HG03457 (cell line): ENCODE measurements at regions not wholly inside any gene's neighbourhood (a gene's known extent, or its start where the extent isn't known, plus 50 kb on each side); places are given as distances from the start of the nearest gene placed in this dataset.
"Not testable (repeated sequence)": the region's sequence is repeated elsewhere in the genome, so short reads cannot be mapped to it uniquely, and the experiment has no call there.

Experiments
- ATAC-seq: cut with Tn5 transposase; IDR thresholded peaks from one replicate; pipeline ENCODE4 v1.9.1; 2021; ENCODE audit warnings: moderate number of reproducible peaks; ENCODE audit not compliant: unreplicated experiment

DNA sequence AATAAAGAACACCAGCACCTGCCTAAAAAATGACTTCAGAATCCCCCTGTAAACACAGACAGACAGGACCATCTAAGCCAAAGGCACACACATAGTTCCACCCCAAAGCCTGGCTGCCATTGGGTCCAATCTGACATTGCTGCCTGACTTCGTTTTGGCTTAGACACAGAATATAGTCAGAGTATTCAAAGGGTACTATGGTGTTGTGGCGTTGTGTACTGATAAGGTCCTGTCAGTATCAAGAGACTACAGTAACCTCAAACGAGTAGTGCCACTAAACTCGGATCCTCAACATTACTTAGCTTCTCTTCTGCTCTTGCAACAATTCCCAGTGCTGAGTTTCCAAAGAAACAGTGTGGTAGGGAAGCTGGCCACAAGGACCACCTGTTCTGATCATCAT lies 169.3 kb upstream of the NR5A2 start:
- no peak for ATAC-seq

DNA sequence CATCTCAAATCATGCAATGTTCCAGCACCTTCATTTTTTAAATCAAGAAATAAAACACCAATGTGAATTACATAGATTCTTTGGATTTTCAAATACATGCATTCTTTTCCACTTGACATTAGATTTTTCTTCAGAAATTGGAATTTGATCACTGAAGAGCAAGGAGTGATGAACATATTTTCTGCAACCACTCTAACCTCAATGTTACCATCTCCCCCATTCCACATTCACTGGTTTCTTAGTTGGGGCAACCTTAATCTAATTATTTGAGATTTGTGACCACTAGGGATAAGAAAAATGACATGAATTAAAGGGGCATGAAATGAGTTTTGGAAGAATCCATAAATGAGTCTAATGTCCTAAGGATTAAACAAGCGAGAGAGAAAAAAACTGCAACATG lies 168.7 kb upstream of the NR5A2 start:
- ATAC-seq, result no peak

DNA sequence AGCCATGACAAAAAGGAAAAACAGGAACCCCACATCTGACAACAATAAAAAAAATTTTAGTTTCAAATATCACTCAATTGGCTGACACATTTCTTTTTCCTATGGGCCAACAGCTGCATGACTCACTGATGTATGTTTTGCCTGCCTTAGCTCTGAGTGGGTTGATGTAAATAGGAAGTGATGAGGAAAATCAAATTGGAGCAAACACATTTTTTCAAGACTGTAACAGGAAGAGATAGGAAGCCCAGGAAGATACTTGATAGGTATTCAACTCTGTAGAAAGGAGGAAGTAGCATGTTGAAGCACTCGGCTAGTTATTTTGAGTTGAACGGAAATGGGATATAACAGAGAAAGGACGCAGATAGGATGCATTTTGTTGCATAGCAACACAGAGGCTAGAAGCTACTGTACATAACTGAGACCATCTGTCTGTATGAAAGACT lies 168.0 kb upstream of the NR5A2 start:
- no peak for ATAC-seq

DNA sequence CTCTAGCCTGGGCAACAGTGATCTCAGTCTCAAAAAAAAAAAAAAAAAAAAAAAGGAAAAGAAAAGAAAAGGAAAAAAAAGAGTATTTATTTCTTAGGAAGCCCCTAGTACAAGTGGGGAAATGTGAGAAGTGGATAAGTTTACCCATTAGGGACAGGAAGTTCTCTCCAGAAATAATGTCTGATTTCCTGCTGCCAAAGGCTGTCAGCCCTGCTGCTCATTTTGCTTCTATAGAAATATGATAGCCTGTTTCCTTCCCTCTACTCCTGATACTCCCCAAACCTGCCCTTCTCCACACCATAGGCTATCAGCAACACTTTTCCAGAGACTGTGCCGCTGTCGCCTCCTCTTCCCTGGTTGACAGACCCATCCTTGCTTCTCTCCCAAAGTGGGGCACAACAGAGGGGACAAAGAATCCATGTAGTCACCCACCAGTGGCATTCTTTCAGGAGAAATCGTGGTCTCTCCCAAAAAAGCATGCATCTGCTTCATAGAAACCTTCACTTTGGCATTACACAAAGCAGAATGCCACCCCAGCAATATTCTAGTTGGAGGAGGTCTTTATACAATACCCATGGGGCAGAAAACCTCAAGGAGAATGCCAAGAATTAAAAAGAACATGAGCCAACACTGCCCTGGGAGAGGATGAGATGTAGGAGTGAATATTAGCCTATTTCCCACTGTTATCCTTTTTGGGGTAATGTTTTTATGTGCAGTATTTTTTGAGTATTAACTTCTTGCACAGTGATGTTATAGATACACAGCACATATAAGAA lies 166.3 kb upstream of the NR5A2 start:
- ATAC-seq, result no peak

DNA sequence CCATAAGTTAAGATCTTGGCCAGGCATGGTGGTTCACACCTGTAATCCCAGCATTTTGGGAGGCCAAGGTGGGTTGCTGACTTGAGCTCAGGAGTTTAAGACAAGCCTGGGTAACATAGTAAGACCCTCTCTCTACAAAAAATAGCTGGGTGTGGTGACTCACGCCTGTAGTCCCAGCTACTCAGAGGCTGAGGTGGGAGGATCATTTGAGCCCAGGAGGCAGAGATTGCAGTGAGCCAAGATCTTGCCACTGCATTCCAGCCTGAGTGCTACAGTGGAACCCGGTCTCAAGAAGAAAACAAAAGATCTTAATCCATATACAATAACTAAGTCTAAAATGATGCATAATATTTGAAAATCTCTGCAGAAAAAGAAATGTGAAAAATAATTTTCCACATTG lies 165.5 kb upstream of the NR5A2 start:
- no peak for ATAC-seq

DNA sequence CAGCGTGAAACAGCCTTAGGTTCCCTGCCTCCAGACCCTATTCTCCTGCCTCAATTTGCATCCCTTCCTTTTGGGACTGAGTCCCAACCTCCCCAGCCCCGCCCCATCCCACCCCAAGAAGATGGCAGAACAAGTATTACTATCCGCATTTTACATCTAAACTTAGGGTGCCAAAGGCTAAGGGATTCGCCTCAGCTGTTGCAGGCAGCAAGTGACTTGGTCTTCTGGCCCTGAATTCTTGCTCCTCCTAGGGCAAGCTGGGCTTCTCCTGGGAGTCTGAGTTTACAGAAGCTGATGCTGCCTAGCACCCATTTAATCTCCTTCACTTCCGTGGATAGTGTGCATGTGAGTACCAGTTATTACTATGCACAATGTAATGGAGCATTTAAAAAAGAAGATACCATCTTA lies 161.3 kb upstream of the NR5A2 start:
- no peak for ATAC-seq

DNA sequence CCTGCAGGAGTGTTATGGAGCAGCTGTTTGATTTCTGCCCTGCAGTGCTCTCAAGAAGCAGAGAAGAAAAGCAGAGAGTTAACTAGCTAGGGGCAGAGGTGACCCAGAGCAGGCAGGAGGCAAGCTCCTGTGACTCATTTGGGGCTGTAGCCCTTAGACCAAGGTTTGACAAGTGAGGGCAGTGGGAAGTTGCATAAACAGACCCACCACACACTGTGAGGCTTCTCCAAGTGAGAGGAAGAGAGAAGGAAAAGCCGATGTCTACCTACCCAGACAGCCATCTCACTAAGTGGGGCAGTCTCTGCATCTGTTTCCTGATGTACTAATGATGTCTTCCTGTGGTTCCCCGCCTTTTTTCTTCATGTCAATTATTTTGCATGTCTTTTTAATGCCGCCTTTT lies 159.9 kb upstream of the NR5A2 start:
- ATAC-seq, result no peak

DNA sequence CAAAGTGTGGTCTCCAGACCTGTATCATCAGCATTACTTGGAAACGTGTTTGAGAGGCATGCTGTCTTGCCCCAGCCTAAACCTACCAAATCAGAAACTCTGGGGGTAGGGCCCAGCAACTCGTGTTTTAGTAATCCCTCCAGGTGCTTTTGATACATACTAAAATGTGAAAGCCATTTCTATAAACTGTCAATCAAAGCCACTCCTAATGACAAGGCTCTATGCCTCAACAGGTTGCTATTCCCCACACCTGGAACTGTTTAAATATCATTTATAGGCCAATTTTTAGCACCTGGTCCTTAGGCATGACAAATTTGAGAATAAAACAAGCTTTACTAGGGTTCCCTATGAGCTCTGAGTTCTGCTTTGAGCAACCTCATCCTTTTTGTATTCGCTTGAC lies 158.7 kb upstream of the NR5A2 start:
- no peak for ATAC-seq

DNA sequence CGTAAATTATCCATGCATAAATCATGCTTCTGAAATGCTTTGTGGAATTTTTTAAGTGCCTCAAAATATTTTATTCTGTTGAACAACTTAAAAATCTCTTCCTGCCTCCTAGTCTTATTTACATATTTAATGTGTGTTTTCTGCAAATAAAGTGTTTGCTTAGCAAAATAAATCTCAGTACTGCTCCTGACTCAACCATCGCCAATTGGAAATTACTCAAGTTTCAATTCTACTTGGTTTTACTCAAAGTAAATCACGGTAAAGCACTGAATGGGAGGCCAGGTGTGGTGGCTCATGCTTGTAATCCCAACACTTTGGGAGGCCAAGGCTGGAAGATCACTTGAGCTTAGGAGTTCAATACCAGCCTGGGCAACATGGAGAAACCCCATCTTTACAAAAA lies 152.2 kb upstream of the NR5A2 start:
- ATAC-seq, result no peak

DNA sequence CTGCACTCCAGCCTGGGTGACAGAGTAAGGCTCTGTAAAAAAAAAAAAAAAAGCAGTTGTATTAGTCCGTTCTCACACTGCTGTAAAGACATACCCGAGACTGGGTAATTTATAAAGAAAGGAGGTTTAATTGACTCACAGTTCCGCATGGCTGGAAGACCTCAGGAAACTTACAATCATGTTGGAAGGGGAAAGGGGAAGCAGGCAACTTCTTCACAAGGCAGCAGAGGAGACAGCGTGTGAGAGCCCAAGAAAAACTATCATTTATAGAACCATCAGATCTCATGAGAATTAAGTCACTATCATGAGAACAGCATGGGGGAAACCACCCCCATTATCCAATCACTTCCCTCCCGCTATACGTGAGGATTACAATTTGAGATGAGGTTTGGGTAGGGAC lies 151.7 kb upstream of the NR5A2 start:
- no peak for ATAC-seq

DNA sequence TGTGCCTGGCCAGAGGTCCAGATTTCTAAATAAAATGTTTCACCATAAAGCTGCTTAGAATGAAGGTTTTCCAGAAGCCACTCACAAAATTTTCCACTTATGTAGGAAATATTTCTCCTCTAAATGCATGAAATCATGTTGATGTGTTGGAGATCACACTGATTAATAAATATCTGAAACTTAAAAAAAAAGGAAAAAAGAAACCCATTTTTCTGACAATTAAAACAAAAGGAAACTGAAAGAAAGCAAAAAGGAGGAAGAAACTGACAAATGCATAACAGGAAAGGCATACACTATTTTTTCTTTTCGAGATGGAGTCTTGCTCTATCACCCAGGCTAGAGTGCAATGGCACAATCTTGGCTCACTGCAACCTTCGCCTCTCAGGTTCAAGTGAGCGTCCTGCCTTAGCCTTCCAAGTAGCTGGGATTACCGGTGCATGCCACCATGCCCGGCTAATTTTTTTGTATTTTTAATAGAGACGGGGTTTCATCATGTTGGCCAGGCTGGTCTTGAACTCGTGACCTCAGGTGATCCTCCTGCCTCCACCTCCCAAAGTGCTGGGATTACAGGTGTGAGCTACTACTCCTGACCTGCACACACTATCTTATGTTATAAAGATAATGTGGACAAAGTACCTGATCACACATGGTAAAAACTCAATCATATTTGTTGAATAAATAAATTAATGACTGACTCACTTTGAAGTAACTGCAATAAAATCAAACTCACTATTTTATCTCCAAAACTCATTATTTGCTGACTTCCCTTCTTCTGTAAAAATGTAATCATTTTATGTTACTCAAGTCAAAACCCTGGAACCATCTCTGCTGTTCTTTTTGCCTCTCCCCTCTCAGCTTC lies 149.8 kb upstream of the NR5A2 start:
- no peak for ATAC-seq

DNA sequence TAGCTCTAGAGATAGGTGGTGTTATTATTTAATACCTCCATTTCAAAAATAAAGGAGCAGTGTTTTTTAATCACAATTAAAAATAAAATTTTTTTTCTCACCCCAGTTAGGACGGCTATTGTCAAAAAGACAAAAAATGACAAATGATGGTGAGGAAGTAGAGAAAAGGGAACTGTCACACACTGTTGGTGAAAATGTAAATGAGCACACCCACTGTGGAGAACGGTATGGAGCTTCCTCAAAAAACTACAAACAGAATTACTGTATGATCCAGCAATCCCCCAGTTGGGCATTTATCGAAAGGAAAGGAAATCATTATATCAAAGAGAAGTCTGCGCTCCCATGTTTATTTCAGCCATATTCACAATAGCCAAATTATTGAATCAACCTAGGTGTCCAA lies 148.7 kb upstream of the NR5A2 start:
- no peak for ATAC-seq

DNA sequence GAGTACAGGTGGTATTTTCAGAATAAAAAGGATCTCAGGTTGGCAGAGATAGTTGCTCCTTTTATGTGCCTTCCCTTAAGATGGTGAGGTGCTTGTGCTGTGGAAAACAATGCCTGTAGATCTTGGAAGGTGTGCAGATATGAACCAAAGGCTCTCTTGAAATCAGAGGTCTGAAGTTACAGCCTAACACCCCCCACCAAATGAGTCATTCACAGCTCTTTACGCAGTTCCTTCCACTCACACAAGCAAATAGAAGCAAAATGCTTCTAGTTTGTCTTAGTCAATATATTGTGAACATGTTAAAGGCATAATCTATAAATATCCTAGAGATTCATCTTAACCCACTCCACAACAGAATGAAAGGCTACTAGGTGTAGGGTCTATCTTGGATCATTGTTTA lies 128.9 kb upstream of the NR5A2 start:
- no peak for ATAC-seq

DNA sequence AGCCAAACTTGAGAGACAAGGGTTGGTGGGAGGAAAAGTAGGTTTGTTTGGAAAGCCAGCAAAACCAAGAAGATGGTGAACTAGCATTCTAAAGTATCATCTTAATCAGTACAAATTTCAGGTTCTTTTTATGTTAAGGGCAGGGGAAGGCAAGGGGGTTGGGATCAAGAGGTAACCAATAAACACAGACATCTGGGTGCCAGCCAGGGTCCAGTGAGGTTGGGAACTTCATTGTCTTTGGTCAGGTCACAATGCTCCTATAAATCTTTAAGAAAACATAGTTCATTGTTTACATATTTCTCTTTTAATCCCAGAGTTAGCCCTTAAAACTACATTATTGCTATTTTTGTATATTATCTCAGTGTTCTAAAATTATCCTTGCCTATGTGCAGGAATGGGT lies 126.2 kb upstream of the NR5A2 start:
- ATAC-seq, result no peak

DNA sequence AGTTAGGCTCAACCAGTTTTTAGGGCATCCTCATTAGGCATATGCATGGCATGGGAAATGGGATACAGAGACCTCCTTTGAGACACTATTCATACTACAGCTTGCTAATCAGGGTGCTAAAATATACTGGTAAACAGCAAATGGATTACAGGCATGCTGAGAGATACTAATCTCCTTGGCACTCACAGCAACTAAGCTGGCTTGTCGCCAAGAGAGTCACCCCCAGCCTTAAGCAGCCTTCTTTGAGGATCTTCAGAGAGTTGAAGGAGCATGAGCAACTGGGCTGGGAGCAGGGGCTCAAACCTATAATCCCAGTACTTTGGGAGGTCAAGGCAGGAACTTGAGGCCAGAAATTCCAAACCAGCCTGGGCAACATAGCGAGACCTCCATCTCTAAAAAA lies 120.1 kb upstream of the NR5A2 start:
- ATAC-seq, result no peak

DNA sequence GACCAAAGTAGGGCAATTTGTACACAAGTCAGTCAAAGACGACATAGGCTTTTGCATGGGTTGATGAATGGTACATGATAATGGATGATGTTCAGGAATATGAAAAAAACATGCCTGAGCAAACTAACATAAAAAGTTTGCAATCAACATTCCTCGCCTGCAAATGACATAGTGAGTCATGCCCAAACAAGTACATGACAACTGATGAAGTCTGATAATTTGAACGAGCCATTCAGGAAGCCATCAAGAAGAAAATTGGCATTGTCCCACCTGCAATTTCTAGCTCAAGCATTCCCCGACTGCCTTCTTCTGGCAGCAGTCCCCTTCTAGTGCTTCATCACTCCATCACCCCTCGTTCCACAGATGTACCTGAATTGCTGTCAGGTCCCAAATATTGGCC lies 118.4 kb upstream of the NR5A2 start:
- ATAC-seq, result no peak

DNA sequence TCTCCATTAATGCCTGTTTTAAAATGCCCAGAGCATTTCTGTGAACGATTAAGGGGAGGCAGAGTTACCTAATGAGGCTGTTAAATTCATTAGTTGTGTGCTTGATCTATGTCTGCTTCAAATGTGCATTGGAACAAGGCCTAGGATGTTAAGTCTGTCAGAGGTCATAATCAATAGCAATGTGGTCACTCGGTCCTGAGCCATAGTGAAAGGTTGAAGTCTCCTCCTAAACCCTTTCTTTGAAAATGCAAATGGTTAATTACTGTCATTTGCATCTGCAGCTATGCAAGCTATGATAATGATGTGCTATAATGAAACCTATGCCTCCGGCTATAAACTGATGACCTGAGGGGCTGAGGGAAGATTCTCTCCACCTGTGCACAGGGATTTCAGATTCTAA lies 114.2 kb upstream of the NR5A2 start:
- ATAC-seq, result no peak

DNA sequence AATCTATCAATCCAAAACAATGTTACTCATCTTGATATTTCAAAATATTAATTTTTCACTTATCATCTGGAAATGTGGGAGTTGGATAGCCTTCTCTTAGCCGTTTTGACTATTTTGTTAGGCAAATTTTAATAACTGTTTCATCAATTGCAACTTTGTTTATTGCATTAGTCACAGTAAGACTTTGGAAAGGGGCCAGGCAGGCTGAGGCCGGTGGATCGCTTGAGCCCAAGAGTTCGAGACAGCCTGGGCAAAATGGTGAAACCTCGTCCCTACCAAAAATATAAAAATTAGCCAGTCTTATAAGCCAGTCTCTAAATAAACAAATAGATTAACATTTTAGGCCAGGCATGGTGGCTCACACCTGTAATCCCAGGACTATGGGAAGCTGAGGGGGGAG lies 113.0 kb upstream of the NR5A2 start:
- ATAC-seq, result no peak

DNA sequence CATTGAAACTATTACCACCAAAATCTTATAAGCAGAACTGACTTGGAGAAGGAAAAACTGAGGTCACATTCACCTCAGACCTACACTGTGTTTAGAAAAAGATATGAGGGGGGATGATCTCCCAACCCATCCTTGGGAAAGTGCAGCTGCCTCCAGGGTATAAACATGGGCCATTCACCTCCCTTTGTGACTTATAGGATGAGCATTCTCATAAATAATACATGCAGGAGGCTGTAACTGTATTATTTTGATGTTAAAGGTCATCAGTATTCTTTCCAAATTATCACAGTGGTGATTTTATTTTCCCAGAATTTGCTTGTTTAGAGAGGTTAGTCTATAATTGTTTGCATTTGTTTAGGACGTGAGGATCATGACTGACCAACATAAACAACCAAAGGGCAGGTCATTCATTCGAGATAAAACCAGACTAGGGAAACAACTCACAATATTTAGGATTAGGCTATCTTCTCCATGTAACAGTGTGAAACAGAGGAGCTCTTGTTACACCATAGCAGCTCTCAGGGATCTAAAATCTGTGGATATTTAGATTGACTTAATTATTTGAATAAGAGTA lies 109.2 kb upstream of the NR5A2 start:
- ATAC-seq, result no peak

DNA sequence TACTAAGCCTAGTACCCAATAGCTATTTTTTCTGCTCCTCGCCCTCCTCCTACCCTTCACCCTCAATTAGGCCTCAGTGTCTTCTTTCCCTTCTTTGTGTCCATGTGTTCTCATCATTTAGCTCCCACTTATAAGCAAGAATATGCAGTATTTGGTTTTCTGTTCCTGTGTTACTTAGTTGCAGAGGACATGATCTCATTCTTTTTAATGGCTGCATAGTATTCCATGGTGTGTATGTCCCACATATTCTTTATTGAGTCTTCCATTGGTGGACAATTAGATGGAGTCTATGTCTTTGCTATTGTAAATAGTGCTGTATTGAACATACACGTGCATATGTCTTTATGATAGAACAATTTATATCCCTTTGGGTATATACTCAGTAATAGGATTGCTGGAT lies 106.9 kb upstream of the NR5A2 start:
- no peak for ATAC-seq

DNA sequence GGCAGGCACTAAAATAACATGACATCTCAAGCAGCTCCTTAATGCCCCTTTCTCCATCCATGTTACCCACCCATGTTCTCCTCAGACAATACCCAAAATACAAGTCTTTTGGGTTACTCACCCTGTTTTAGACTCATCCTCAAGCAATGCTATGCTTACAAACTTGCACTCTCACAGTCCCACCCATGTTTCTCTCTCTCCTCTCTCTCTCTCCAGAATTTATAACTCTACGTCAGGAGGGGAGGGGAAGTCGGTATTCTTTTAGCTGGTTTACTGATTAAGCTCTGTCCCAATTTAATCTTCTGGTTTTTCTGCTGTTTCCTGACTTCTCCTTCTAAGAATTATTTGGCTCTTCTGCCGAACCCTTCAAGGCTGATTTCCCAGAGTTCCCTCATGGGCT lies 98.0 kb upstream of the NR5A2 start:
- ATAC-seq, result no peak

DNA sequence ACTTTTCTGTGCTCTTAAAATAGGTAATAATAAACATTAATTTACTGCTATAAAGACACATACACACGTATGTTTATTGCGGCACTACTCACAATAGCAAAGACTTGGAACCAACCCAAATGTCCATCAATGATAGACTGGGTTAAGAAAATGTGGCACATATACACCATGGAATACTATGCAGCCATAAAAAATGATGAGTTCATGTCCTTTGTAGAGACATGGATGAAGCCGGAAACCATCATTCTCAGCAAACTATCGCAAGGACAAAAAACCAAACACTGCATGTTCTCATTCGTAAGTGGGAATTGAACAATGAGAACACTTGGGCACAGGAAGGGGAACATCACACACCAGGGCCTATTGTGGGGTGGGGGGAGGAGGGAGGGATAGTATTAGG lies 97.4 kb upstream of the NR5A2 start:
- ATAC-seq, result not testable (repeated sequence)
